ENCODE measurements at regions not wholly inside any gene's neighbourhood (a gene's known extent, or its start where the extent isn't known, plus 50 kb on each side); places are given as distances from the start of the nearest gene placed in this dataset.

DNA sequence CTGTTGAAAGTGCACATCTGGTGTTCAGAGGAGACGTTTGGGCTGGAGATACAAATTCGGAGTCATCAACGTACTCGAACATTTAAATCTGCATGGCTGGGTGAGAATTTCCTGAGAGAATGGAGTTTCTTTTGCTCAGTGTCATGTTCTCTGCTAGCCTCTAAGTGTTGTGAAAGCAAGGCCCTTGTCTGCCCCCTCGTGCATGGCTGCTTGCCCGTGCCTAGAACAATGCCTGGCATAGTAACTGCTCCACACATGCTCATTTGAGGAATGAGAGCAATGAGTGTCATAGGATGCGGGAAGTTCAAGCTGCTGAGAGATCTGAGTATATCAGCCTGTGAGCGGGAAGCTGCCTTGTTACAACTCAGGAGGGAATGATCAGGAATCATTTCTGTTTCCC, 171.1 kb upstream of the CSF3R start:
- Mint-ChIP-seq H3K27me3 (ENCODE audit: low read depth, poor library complexity) (peaks cover 56% of the 10 kb centered on the region), H3K27ac (peak overlapping the region; percentile 20), H3K4me3 (no peak overlapping the region), H3K36me3 (ENCODE audit: low read depth) (no peaks in the 10 kb centered on the region), H3K4me1 (peaks cover 29% of the 10 kb centered on the region), H3K9me3 (no peaks in the 10 kb centered on the region)
- no peak for DNase-seq
- TF ChIP-seq CTCF (IDR thresholded peaks at IDR 0.05) = no peak

DNA sequence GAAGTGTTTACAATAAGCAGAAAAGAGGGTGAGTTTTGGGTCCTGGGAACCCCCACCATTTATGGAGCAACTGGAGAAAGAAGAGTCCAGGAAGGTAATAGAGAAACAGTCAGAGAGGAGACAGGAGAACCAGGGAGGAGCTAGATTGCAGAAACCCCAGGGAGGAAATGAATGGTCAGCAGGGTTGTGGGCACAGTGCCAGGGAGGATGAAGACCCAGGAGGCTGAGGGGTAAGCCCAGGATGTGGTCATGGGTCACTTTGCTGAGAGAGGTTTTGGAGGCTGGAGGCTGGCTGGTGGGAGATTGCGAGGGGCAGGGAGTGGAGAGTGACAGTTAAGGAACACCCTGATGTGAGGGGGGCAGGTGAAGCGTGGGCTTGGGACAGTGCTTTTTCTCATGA, 169.9 kb upstream of the CSF3R start:
- H3K36me3 Mint-ChIP-seq (ENCODE audit: low read depth) = no peaks in the 10 kb centered on the region
- H3K9me3 Mint-ChIP-seq = no peaks in the 10 kb centered on the region
- DNase-seq = no peak
- H3K27ac Mint-ChIP-seq = no peak overlapping the region
- no peak for TF ChIP-seq CTCF (IDR thresholded peaks at IDR 0.05)
- peaks cover 39% of the 10 kb centered on the region for H3K4me1 Mint-ChIP-seq
- no peak overlapping the region for H3K4me3 Mint-ChIP-seq
- H3K27me3 Mint-ChIP-seq (ENCODE audit: low read depth, poor library complexity) = peaks cover 53% of the 10 kb centered on the region

DNA sequence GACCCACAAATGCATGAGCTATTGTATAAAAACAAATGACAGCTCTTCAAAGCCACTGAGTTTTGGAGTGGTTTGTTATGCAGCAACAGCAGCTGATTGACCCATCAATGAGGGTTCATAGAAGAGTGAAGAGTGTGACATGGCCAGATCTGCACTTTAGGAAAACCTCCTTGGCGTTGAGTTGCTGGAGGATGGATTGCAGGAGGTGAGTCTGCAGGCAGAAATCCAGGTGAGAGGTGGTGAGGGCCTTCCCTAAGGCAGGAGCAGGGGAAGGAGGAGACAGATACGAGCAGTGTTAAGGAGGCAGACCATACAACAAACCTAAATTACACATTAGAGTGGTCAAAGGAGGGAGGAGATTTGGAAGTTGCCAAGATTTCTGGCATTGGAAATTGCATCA, 169.3 kb upstream of the CSF3R start:
- peaks cover 57% of the 10 kb centered on the region for H3K27me3 Mint-ChIP-seq (ENCODE audit: low read depth, poor library complexity)

DNA sequence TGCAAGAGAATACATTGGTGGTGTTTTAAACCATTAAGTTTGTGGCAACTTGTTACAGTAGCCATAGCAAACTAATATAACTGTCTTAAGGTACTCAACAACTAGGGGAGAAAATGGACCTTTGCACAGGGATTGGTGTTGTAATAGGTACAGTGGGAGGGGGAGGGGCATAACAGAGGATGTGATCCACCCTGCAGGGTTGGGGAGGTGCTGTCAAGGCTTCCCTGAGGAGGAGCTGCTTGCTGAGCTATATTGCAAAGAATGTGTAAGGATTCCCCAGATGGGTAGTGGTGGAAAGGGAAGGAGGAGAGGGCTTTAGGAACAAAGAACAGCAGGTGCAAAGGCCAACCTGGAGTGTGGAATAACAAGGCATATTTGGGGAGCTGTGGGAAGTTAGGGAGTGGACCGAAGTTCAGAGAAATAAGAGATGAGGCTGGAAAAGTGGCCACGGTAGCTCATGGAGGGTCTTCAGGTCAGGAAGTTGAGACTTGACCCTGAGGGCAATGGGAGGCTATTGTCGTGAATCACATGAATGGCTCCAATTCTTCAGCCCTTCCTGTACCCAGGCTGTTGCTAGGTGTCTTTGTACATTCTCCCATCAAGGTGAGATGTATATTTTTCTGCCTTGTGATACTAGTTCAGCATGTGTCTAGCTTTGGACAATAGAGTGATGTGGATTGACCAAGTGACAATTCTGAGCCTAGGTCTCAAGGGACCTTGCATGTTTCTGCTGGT, 168.6 kb upstream of the CSF3R start:
- Mint-ChIP-seq H3K9me3 (no peaks in the 10 kb centered on the region), H3K36me3 (ENCODE audit: low read depth) (no peaks in the 10 kb centered on the region), H3K27me3 (ENCODE audit: low read depth, poor library complexity) (peaks cover 58% of the 10 kb centered on the region), H3K27ac (no peak overlapping the region), H3K4me1 (peaks cover 48% of the 10 kb centered on the region), H3K4me3 (no peak overlapping the region)
- no peak for DNase-seq
- TF ChIP-seq CTCF (IDR thresholded peaks at IDR 0.05) = no peak

More for the DNA sequence above, 169.3 kb upstream of the CSF3R start:
- Mint-ChIP-seq H3K4me3 (no peak overlapping the region), H3K27ac (no peak overlapping the region), H3K4me1 (peaks cover 43% of the 10 kb centered on the region), H3K9me3 (no peaks in the 10 kb centered on the region), H3K36me3 (ENCODE audit: low read depth) (no peaks in the 10 kb centered on the region)
- no peak for DNase-seq
- TF ChIP-seq CTCF (IDR thresholded peaks at IDR 0.05) = no peak

DNA sequence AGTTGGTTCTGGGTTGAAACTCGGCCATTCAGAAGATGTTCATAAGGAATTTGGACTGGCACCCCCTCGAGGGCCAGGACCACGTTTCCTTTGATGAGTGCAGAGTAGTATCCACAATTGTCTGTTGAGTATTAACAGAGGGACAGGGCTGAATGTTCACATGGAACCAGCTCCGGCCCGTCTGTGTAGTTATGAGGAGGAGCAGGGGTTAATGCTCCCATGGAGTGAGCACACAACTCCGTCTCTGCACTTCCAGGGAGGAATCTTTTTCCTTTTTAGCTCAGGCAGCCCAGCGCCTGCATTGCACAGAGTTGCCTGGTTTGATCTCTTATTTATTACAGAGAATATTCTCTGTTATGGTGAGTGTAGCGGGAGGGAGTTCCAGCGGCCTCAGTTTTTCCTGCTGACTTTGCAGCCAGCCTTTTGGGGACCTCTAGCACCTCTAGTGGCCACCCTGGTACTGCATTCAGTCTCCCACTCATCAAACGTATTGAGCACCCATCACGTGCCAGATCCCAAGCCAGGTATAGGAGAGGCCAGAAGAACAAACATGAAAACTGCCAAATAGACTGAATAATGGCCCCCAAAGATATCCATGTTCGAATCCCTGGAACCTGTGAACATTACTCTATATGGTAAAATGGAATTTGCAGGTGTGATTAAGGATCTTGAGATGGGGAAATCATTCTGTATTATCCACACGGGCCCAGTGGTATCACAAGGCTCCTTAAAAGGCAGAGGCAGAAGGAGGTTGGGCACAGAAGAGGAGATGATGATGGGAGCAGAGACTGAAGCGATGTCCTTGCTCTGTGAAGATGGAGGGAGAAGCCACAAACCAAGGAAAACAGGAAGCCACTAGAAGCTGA, 167.7 kb upstream of the CSF3R start:
- Mint-ChIP-seq H3K4me3 (no peak overlapping the region), H3K27ac (no peak overlapping the region), H3K9me3 (no peaks in the 10 kb centered on the region), H3K4me1 (peaks cover 53% of the 10 kb centered on the region), H3K27me3 (ENCODE audit: low read depth, poor library complexity) (peaks cover 61% of the 10 kb centered on the region), H3K36me3 (ENCODE audit: low read depth) (no peaks in the 10 kb centered on the region)
- peak; percentile 83 for TF ChIP-seq CTCF (IDR thresholded peaks at IDR 0.05)
- peak; percentile 83 for DNase-seq
